ENCODE measurements at regions not wholly inside any gene's neighbourhood (a gene's known extent, or its start where the extent isn't known, plus 50 kb on each side); places are given as distances from the start of the nearest gene placed in this dataset.

DNA sequence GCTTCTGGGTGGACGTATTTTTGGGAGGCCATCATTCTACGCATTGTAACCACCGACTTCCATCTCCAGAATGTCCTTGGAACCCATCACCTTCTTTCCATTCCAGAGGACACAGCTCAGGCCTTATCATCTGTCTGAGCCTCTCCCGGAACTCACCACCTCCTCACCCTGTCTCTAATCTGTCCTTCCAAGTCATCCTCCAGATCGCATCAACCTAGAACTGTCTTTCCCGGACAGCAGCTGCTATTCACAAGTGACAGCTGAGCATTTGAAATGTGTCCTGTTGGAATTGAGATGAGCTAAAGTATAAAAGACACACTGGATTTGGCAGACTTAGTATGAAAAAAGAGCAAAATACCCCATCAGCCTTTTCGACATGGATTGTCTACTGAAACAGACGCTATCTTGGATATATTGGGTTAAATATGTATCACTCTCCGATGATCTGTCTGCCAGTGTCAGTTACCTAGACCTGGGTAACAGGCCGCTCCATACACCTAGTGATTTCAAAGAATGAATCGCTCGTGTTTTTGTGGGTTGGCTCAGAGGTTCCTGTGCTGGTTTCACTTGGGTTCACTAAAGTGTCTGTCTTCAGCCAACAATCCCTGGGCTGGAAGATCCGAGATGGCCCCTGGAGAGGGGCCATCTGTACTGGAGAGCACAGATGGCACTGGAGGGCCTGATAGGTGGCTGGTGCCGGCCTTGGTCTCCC, 104.4 kb upstream of the RFLNA start:
- peaks cover 24 to 25% of the 10 kb centered on the region in 2 experiments for H3K4me1 Mint-ChIP-seq
- H3K27me3 ChIP-seq (ENCODE audit: insufficient read depth, low read length): no peaks in the 10 kb centered on the region
- no CpG with 5 or more reads among the region's 14 CpGs for WGBS (ENCODE audit: extremely low coverage, insufficient read length, low lambda C conversion rate)

More for the DNA sequence above, 104.4 kb upstream of the RFLNA start:
- Mint-ChIP-seq H3K27me3 (ENCODE audit: low read depth) (peaks cover 1% of the 10 kb centered on the region; the same call in 1 of the 2 replicates), H3K36me3 (ENCODE audit: insufficient read depth in 1 of 3, low read depth in 3 of 3) (peaks cover 0 to 10% (median 8%) of the 10 kb centered on the region in 3 experiments; a peak in 3 of 7 replicates), H3K27ac (no peak overlapping the region), H3K4me3 (no peak overlapping the region), H3K9me3 (peaks cover 0 to 10% of the 10 kb centered on the region in 2 experiments; a peak in 1 of 5 replicates)
- TF ChIP-seq, protein P1, sequence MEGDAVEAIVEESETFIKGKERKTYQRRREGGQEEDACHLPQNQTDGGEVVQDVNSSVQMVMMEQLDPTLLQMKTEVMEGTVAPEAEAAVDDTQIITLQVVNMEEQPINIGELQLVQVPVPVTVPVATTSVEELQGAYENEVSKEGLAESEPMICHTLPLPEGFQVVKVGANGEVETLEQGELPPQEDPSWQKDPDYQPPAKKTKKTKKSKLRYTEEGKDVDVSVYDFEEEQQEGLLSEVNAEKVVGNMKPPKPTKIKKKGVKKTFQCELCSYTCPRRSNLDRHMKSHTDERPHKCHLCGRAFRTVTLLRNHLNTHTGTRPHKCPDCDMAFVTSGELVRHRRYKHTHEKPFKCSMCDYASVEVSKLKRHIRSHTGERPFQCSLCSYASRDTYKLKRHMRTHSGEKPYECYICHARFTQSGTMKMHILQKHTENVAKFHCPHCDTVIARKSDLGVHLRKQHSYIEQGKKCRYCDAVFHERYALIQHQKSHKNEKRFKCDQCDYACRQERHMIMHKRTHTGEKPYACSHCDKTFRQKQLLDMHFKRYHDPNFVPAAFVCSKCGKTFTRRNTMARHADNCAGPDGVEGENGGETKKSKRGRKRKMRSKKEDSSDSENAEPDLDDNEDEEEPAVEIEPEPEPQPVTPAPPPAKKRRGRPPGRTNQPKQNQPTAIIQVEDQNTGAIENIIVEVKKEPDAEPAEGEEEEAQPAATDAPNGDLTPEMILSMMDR (conservative IDR thresholded peaks at IDR 0.05): no peak
- Histone ChIP-seq H3K4ac (ENCODE audit: low read depth, low read length) (no peak overlapping the region), H3K23ac (ENCODE audit: insufficient read length, low read depth, low read length) (no peak overlapping the region), H4K20me1 (ENCODE audit: control insufficient read depth, insufficient read depth, insufficient read length) (no peaks in the 10 kb centered on the region), H3K79me2 (ENCODE audit: insufficient read depth, low read length) (no peaks in the 10 kb centered on the region), H4K91ac (ENCODE audit: insufficient read length, low read depth, low read length) (no peak overlapping the region), H2BK20ac (ENCODE audit: low read depth, low read length, poor library complexity, severe bottlenecking) (no peak overlapping the region), H3K56ac (ENCODE audit: insufficient read length, low read depth, low read length) (no peak overlapping the region), H3K9me3 (ENCODE audit: control insufficient read depth, low read depth, low read length) (no peaks in the 10 kb centered on the region), H3K27ac (ENCODE audit: insufficient read length, low read depth, low read length) (no peak overlapping the region), H2AK5ac (ENCODE audit: insufficient read length, low read length) (no peak overlapping the region), H3K4me2 (ENCODE audit: insufficient read depth, insufficient read length, low read length) (no peak overlapping the region), H2BK12ac (ENCODE audit: insufficient read length, low read depth, low read length) (no peak overlapping the region), H4K5ac (ENCODE audit: insufficient read length, low read depth, low read length) (no peak overlapping the region), H3T11ph (ENCODE audit: low read length) (no peak overlapping the region), H2BK5ac (ENCODE audit: insufficient read length, low read length) (no peak overlapping the region), H3K4me1 (ENCODE audit: insufficient read depth, low read length) (0 out of 2 replicates have a peak, but pooled peaks cover 2% of the 10 kb centered on the region), H3K18ac (ENCODE audit: insufficient read length, low read depth, low read length) (no peak overlapping the region), H4K8ac (replicated peaks; ENCODE audit: insufficient read length, low read depth, low read length) (no peak overlapping the region), H2AFZ (ENCODE audit: low read length) (no peak overlapping the region), H3K9ac (ENCODE audit: extremely low read depth, insufficient read length, low read length) (no peak overlapping the region), H2BK120ac (ENCODE audit: low read depth, low read length, poor library complexity, severe bottlenecking) (no peak overlapping the region), H3K79me1 (ENCODE audit: insufficient read depth, low read depth, low read length, poor library complexity, severe bottlenecking) (no peaks in the 10 kb centered on the region), H3K14ac (ENCODE audit: insufficient read depth, low read length) (no peak overlapping the region), H3K23me2 (ENCODE audit: insufficient read length, low read depth, low read length, poor library complexity, severe bottlenecking) (no peaks in the 10 kb centered on the region), H2BK15ac (ENCODE audit: low read depth, low read length) (no peak overlapping the region)
- DNase-seq: no peak

Data from H9 (cell line).